Right lobe of liver (tissue), 6 donors: ENCODE measurements at regions not wholly inside any gene's neighbourhood (a gene's known extent, or its start where the extent isn't known, plus 50 kb on each side); places are given as distances from the start of the nearest gene placed in this dataset.

Experiments used
- ATAC-seq, 4 donors: fragments of 200-7000 bp; cut with Tn5 transposase; one replicate each; pipeline ENCODE4 v1.9.1; 2020; ENCODE audit warnings: mild to moderate bottlenecking in 4 of 4, moderate library complexity in 4 of 4
- DNase-seq, 3 donors: peaks; one replicate each; pipeline ENCODE4 v3.0.0-alpha.2; 2020
- H3K27ac ChIP-seq, 3 donors: fragments of 200-600 bp; one replicate each; pipeline ENCODE4 v1.8.0; 2022
- H3K27me3 ChIP-seq, 2 donors: fragments of 200-600 bp; one replicate each; pipeline ENCODE4 v1.8.0; 2022
- H3K36me3 ChIP-seq, 4 donors: fragments of 200-600 bp; sonication (generic) in 1 of 4; one replicate each; pipeline versions ENCODE4 v1.5.1 to v1.8.0; 2017 to 2022; ENCODE audit warnings: control low read depth in 1 of 4
- H3K4me1 ChIP-seq, 4 donors: fragments of 200-600 bp; sonication (generic) in 1 of 4; one replicate each; pipeline versions ENCODE4 v1.5.1 to v1.8.0; 2017 to 2022; ENCODE audit warnings: control low read depth in 1 of 4
- H3K4me3 ChIP-seq, 3 donors: fragments of 200-600 bp; one replicate each; pipeline ENCODE4 v1.8.0; 2022
- H3K9me3 ChIP-seq, 4 donors: fragments of 200-600 bp; sonication (generic) in 1 of 4; one replicate each; pipeline versions ENCODE4 v1.5.1 to v1.8.0; 2017 to 2022; ENCODE audit warnings: control low read depth in 1 of 4
- CTCF ChIP-seq, 4 donors: fragments of 200-600 bp in 3 of 4; fragments of 450-650 bp in 1 of 4; IDR thresholded peaks; one replicate each; pipeline versions ENCODE4 v1.5.1 to v1.8.0; 2016 to 2022; ENCODE audit warnings: antibody characterized with exemption in 4 of 4, mild to moderate bottlenecking in 2 of 4
- POLR2A ChIP-seq: fragments of 450-650 bp; IDR thresholded peaks from one replicate; pipeline ENCODE4 v1.6.1; 2017; ENCODE audit warnings: antibody characterized with exemption, mild to moderate bottlenecking
- WGBS: methylation state at CpG from one replicate; pipeline ENCODE4 v1.1.6; 2018; ENCODE audit warnings: low coverage, low lambda C conversion rate; ENCODE audit not compliant: insufficient coverage; ENCODE audit errors: missing lambda C conversion rate; 5-methylcytosine and 5-hydroxymethylcytosine counted together
- intact Hi-C, 2 donors: fragments of 100-400 bp; cut with DNase I; formaldehyde crosslinking; loops; one replicate each; pipeline versions ENCODE4 v1.11.2 to v1.14.1; 2022
- donor health status: DM: no; HTN: yes; CAD: no.
- donor health status: DM: no; HTN: no; CAD: no.
- donor health status: DM: no; HTN: no; CAD: no.
- donor health status: DM: no; HTN: yes; CAD: no.
- donor health status: DM: no; HTN: yes; CAD: no.

DNA sequence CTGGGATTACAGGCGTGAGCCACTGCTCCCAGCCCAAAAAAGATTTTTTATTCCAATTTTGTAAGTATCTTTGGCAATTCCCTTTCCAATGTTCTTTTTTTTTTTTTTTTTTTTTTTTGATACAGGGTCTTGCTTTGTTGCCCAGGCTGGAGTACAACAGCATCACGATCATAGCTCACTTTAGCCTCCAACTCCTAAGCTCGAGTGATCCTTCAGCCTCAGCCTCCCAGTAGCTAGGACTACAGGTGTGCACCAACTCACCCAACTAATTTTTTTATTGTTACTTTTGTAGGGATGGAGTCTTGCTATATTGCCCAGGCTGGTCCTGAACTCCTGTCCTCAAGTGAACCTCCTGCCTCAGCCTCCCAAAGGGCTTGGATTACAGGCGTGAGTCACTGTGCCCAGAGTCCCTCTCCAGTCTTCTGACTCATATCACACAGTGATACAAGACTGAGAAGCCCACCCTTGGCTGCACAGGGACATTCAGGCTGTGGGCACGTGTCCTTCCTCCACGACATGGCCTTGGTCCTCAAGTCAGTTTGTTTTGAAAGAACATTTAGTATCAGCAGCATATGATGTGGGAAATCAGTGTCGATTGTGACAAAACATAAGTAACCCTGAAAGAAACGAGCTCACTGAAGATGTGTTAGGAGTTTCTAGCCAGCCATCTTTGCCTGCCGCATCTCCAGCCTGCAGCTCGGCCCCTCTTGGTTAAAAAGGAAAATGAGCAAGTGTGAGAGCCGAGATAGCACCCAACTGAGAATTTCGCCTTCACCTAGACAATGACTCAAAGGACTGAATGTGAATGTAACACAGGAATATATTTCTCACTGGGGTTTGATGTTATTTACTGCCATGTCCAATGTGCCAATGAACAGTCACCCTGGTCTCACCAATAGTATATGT is 175.5 kb downstream of the MN1 start:
- Histone ChIP-seq H3K4me1 (no peaks in the 10 kb centered on the region), H3K36me3 (no peaks in the 10 kb centered on the region), H3K27me3 (no peaks in the 10 kb centered on the region), H3K9me3 (no peaks in the 10 kb centered on the region), H3K27ac (no peak overlapping the region), H3K4me3 (no peak overlapping the region)
- TF ChIP-seq POLR2A = no peak
- no peak for TF ChIP-seq CTCF (IDR thresholded peaks at IDR 0.05)
- DNase-seq (no peak), ATAC-seq (no peak)
- 73% methylated on average over 11 of the region's 12 CpGs for WGBS
- intact Hi-C loops = no loop called here

GRCh38 chr22:27626675-27627443 is 174.7 kb downstream of the MN1 start:
- no peak overlapping the region for H3K27ac ChIP-seq
- TF ChIP-seq POLR2A (no peak), CTCF (IDR thresholded peaks at IDR 0.05) (no peak)
- H3K4me1 ChIP-seq = no peaks in the 10 kb centered on the region
- intact Hi-C loops = no loop called here
- DNase-seq (no peak), ATAC-seq (no peak)
- H3K27me3 ChIP-seq = no peaks in the 10 kb centered on the region
- WGBS = 81% methylated on average over 6 of the region's 7 CpGs
- H3K9me3 ChIP-seq = no peaks in the 10 kb centered on the region
- no peaks in the 10 kb centered on the region for H3K36me3 ChIP-seq
- no peak overlapping the region for H3K4me3 ChIP-seq

- H3K4me3 ChIP-seq = no peak overlapping the region
- ATAC-seq (no peak), DNase-seq (no peak)
- WGBS = 68% methylated on average over 6 of the region's 9 CpGs
- H3K27ac ChIP-seq = no peak overlapping the region
- H3K27me3 ChIP-seq = no peaks in the 10 kb centered on the region
- no peaks in the 10 kb centered on the region for H3K9me3 ChIP-seq
- no peaks in the 10 kb centered on the region for H3K4me1 ChIP-seq
- TF ChIP-seq CTCF (IDR thresholded peaks at IDR 0.05) = no peak
- no peak for TF ChIP-seq POLR2A
- intact Hi-C loops = no loop called here
- H3K36me3 ChIP-seq = no peaks in the 10 kb centered on the region
Measured at GRCh38 chr22:27627444-27627833, 174.1 kb downstream of the MN1 start.

DNA sequence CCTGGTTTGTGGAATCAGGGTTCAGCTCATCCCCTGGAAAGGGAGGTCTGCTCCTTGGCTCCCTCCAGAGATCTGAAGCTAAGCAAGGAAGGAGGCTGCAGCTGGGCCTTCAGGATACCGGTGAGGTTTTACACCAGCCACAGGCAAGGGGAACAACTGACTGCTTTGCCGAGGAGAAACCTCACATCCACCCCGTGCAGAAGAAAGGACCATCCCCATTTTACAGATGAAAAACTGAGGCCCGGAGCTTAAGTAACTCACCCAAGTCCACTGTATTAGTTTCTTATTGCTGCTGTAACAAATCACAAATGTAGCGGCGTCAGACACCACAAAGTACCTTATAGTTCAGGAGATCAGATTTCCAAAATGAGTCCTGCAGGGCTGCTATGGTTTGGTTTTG is 173.7 kb downstream of the MN1 start:
- H3K36me3 ChIP-seq = no peaks in the 10 kb centered on the region
- no peak for ATAC-seq
- H3K9me3 ChIP-seq = no peaks in the 10 kb centered on the region
- no peaks in the 10 kb centered on the region for H3K4me1 ChIP-seq
- WGBS = 39% methylated on average over 3 of the region's 6 CpGs
- no peak for DNase-seq
- no peak overlapping the region for H3K4me3 ChIP-seq
- TF ChIP-seq POLR2A (no peak), CTCF (IDR thresholded peaks at IDR 0.05) (no peak)
- H3K27ac ChIP-seq = no peak overlapping the region
- intact Hi-C loops = no loop called here
- H3K27me3 ChIP-seq = no peaks in the 10 kb centered on the region
